NB4 (cell line): ENCODE measurements at regions not wholly inside any gene's neighbourhood (a gene's known extent, or its start where the extent isn't known, plus 50 kb on each side); places are given as distances from the start of the nearest gene placed in this dataset.

Experiments
- MYC ChIP-seq: IDR thresholded peaks from 2 replicates; pipeline ENCODE4 v1.6.1; 2011; ENCODE audit warnings: low read depth, low read length
- POLR2A ChIP-seq: IDR thresholded peaks from 2 replicates; pipeline ENCODE4 v1.6.1; 2011; ENCODE audit warnings: mild to moderate bottlenecking; ENCODE audit not compliant: insufficient read length; ENCODE audit errors: extremely low read depth
- TF ChIP-seq, protein P1 (sequence below): IDR thresholded peaks from one replicate; pipeline ENCODE4 v1.5.1; 2012; ENCODE audit warnings: low read depth, low read length
- TF ChIP-seq, protein P2 (sequence below): IDR thresholded peaks from 2 replicates; pipeline ENCODE4 v1.6.1; 2011; ENCODE audit warnings: low read depth, low read length

DNA sequence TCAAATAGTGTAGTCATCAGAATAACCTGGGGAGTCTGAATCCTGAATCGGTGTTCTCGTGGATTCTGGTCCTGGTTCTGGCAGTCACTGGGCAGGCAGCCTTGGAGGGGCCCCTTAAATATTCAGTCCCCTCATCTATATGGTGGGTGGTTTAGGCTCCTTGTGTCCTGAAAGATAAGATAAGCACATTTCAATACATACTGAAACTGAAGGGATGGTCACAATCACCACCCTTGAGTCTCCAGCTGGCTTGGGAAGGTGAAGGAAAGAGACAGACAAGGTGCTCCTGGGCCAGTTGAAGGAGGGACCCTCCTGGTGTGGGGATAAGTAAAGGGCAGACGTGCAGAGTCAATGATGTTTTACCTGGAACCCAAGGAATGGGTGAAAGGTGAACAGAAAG, 146.7 kb downstream of the CXCL12 start:
- TF ChIP-seq, protein P1, sequence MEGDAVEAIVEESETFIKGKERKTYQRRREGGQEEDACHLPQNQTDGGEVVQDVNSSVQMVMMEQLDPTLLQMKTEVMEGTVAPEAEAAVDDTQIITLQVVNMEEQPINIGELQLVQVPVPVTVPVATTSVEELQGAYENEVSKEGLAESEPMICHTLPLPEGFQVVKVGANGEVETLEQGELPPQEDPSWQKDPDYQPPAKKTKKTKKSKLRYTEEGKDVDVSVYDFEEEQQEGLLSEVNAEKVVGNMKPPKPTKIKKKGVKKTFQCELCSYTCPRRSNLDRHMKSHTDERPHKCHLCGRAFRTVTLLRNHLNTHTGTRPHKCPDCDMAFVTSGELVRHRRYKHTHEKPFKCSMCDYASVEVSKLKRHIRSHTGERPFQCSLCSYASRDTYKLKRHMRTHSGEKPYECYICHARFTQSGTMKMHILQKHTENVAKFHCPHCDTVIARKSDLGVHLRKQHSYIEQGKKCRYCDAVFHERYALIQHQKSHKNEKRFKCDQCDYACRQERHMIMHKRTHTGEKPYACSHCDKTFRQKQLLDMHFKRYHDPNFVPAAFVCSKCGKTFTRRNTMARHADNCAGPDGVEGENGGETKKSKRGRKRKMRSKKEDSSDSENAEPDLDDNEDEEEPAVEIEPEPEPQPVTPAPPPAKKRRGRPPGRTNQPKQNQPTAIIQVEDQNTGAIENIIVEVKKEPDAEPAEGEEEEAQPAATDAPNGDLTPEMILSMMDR = no peak
- no peak for TF ChIP-seq POLR2A
- TF ChIP-seq, protein P2, sequence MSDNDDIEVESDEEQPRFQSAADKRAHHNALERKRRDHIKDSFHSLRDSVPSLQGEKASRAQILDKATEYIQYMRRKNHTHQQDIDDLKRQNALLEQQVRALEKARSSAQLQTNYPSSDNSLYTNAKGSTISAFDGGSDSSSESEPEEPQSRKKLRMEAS = no peak
- TF ChIP-seq MYC = no peak
